CD4-positive, CD25-positive, alpha-beta regulatory T cell (primary cell): ENCODE measurements at regions not wholly inside any gene's neighbourhood (a gene's known extent, or its start where the extent isn't known, plus 50 kb on each side); places are given as distances from the start of the nearest gene placed in this dataset.
"Not testable (repeated sequence)": the region's sequence is repeated elsewhere in the genome, so short reads cannot be mapped to it uniquely, and the experiment has no call there.

Experiments
- ATAC-seq, 2 donors: fragments of 150-1000 bp; cut with Tn5 transposase; one replicate each; pipeline ENCODE4 v1.10.0; 2021; ENCODE audit warnings: low read depth in 2 of 2, moderate number of reproducible peaks in 2 of 2, moderate library complexity in 1 of 2
- DNase-seq, 3 donors: peaks; one replicate each; pipeline versions ENCODE4 v3.0.0 to v3.0.0-alpha.2; 2012 to 2022; ENCODE audit warnings: mixed read lengths in 1 of 3
- H3K27ac ChIP-seq: one replicate; pipeline ENCODE4 v1.7.0; 2013; ENCODE audit warnings: mild to moderate bottlenecking, low read length; ENCODE audit not compliant: insufficient read depth, poor library complexity, severe bottlenecking
- H3K27me3 ChIP-seq: one replicate; pipeline ENCODE4 v1.7.0; 2013; ENCODE audit warnings: low read length; ENCODE audit not compliant: control insufficient read depth, insufficient read depth
- H3K36me3 ChIP-seq: one replicate; pipeline ENCODE4 v1.7.0; 2013; ENCODE audit warnings: mild to moderate bottlenecking, low read length, moderate library complexity; ENCODE audit not compliant: control insufficient read depth, insufficient read depth
- H3K4me1 ChIP-seq: 2 replicates; pipeline ENCODE4 v1.7.0; 2013; ENCODE audit warnings: mild to moderate bottlenecking, low read length; ENCODE audit not compliant: insufficient read depth, control insufficient read depth, poor library complexity, severe bottlenecking
- H3K4me3 ChIP-seq: one replicate; pipeline ENCODE4 v1.7.0; 2013; ENCODE audit warnings: low read depth, mild to moderate bottlenecking, low read length, moderate library complexity
- H3K9me3 ChIP-seq, 2 experiments: 1 replicate in 1 of 2; 2 replicates in 1 of 2; pipeline ENCODE4 v1.7.0; 2013; ENCODE audit warnings: low read length in 2 of 2, mild to moderate bottlenecking in 1 of 2, moderate library complexity in 1 of 2; ENCODE audit not compliant: control insufficient read depth in 2 of 2
- H3K27ac Mint-ChIP-seq, 3 donors: one replicate each; pipeline ENCODE4 v1.8.0; 2020 to 2022; ENCODE audit warnings: mild to moderate bottlenecking in 3 of 3, mixed read lengths in 3 of 3, moderate library complexity in 2 of 3
- H3K27me3 Mint-ChIP-seq: one replicate; pipeline ENCODE4 v1.8.0; 2022; ENCODE audit warnings: mild to moderate bottlenecking, mixed read lengths
- H3K36me3 Mint-ChIP-seq: one replicate; pipeline ENCODE4 v1.8.0; 2020; ENCODE audit warnings: mixed read lengths
- H3K4me1 Mint-ChIP-seq, 4 donors: one replicate each; pipeline ENCODE4 v1.8.0; 2020 to 2022; ENCODE audit warnings: mixed read lengths in 4 of 4, mild to moderate bottlenecking in 1 of 4
- H3K4me3 Mint-ChIP-seq, 4 donors: one replicate each; pipeline ENCODE4 v1.8.0; 2020 to 2022; ENCODE audit warnings: mild to moderate bottlenecking in 4 of 4, mixed read lengths in 4 of 4, moderate library complexity in 3 of 4
- H3K9me3 Mint-ChIP-seq, 7 donors: one replicate each; pipeline ENCODE4 v1.8.0; 2020 to 2022; ENCODE audit warnings: mixed read lengths in 7 of 7, mild to moderate bottlenecking in 3 of 7, moderate library complexity in 2 of 7

- Histone ChIP-seq H3K4me1 (no peaks in the 10 kb centered on the region), H3K36me3 (no peaks in the 10 kb centered on the region), H3K27ac (no peak overlapping the region), H3K4me3 (no peak overlapping the region), H3K9me3 (peaks cover 0 to 5% of the 10 kb centered on the region in 2 experiments), H3K27me3 (no peaks in the 10 kb centered on the region)
- Mint-ChIP-seq H3K4me1 (no peaks in the 10 kb centered on the region), H3K36me3 (no peaks in the 10 kb centered on the region), H3K27me3 (no peaks in the 10 kb centered on the region), H3K9me3 (peaks cover 2 to 36% (median 11%) of the 10 kb centered on the region in 7 donors), H3K4me3 (no peak overlapping the region), H3K27ac (no peak overlapping the region)
- DNase-seq (no peak), ATAC-seq (no peak)
Observed at GRCh38 chr4:29734343-29735213, 985.6 kb upstream of the PCDH7 start.

GRCh38 chr4:29756966-29757365, 963.2 kb upstream of the PCDH7 start:
- H3K36me3 Mint-ChIP-seq = no peaks in the 10 kb centered on the region
- H3K9me3 Mint-ChIP-seq = peaks cover 0 to 20% (median 8%) of the 10 kb centered on the region in 7 donors
- Histone ChIP-seq H3K4me1 (no peaks in the 10 kb centered on the region), H3K4me3 (no peak overlapping the region), H3K27ac (no peak overlapping the region), H3K36me3 (no peaks in the 10 kb centered on the region), H3K9me3 (no peaks in the 10 kb centered on the region), H3K27me3 (no peaks in the 10 kb centered on the region)
- no peak overlapping the region for H3K27ac Mint-ChIP-seq
- H3K4me3 Mint-ChIP-seq = no peak overlapping the region
- ATAC-seq (no peak), DNase-seq (no peak)
- H3K27me3 Mint-ChIP-seq = no peaks in the 10 kb centered on the region
- no peaks in the 10 kb centered on the region for H3K4me1 Mint-ChIP-seq

DNA sequence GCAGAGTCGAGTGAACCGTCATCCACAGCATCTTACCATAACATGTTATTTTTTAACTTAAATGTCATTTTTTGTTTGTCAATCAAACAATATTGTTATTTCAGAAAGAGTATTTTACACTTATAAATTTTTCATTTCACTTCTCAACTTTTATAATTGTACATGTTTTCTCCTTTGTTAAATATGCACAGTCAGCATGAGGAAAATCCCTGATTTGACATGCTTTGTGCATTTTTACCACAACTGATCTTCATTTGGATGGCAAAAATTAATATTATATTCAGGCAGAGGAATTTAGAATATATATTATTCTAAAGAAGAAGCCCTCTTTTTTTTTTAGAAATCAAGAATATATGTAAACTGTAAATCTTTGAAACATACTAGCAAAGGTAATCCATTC, 958.0 kb upstream of the PCDH7 start:
- no peaks in the 10 kb centered on the region for H3K27me3 Mint-ChIP-seq
- Histone ChIP-seq H3K27me3 (no peaks in the 10 kb centered on the region), H3K4me1 (no peaks in the 10 kb centered on the region), H3K27ac (no peak overlapping the region), H3K4me3 (no peak overlapping the region), H3K36me3 (no peaks in the 10 kb centered on the region), H3K9me3 (no peaks in the 10 kb centered on the region)
- ATAC-seq = no peak
- no peaks in the 10 kb centered on the region for H3K4me1 Mint-ChIP-seq
- H3K27ac Mint-ChIP-seq = no peak overlapping the region
- H3K9me3 Mint-ChIP-seq = peaks cover 4 to 21% (median 7%) of the 10 kb centered on the region in 7 donors
- no peak overlapping the region for H3K4me3 Mint-ChIP-seq
- H3K36me3 Mint-ChIP-seq = no peaks in the 10 kb centered on the region
- DNase-seq = no peak

DNA sequence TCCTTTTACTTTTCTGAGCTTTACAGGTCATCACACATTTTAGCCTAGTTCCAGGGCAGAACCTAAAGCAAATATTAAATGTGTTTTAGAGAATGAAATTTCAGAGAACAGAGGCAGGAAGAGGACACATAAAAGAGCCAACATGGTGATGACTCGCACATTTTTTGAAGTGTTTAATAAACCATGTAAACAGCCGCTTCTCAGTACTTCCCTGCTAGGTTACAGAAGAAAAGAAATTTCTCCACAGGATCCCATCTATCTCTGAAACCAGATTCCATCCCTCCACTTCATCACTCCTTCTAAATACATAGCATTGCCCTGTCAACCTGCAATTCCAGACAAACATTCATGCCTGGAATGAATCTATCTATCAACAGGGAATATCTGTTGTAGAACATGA, 949.5 kb upstream of the PCDH7 start:
- no peak overlapping the region for H3K27ac Mint-ChIP-seq
- Histone ChIP-seq H3K36me3 (no peaks in the 10 kb centered on the region), H3K4me1 (no peaks in the 10 kb centered on the region), H3K27me3 (no peaks in the 10 kb centered on the region), H3K27ac (no peak overlapping the region), H3K4me3 (no peak overlapping the region), H3K9me3 (peaks cover 0 to 15% of the 10 kb centered on the region in 2 experiments)
- no peak overlapping the region for H3K4me3 Mint-ChIP-seq
- H3K27me3 Mint-ChIP-seq = no peaks in the 10 kb centered on the region
- ATAC-seq (no peak), DNase-seq (no peak)
- peaks cover 2 to 24% (median 12%) of the 10 kb centered on the region in 7 donors for H3K9me3 Mint-ChIP-seq
- no peaks in the 10 kb centered on the region for H3K36me3 Mint-ChIP-seq
- no peaks in the 10 kb centered on the region for H3K4me1 Mint-ChIP-seq

- peaks cover 4 to 19% of the 10 kb centered on the region in 2 experiments for H3K9me3 ChIP-seq
- not testable (repeated sequence) for H3K27ac ChIP-seq, H3K27me3 Mint-ChIP-seq, H3K27me3 ChIP-seq, H3K4me3 Mint-ChIP-seq, H3K36me3 ChIP-seq, DNase-seq, H3K27ac Mint-ChIP-seq, ATAC-seq, H3K36me3 Mint-ChIP-seq, H3K4me3 ChIP-seq, H3K4me1 ChIP-seq, H3K4me1 Mint-ChIP-seq
- peaks cover 0 to 35% (median 10%) of the 10 kb centered on the region in 7 donors for H3K9me3 Mint-ChIP-seq
Observed at GRCh38 chr4:29788123-29788522, 932.0 kb upstream of the PCDH7 start.

- no peaks in the 10 kb centered on the region for H3K4me1 Mint-ChIP-seq
- Histone ChIP-seq H3K27ac (no peak overlapping the region), H3K27me3 (no peaks in the 10 kb centered on the region), H3K4me1 (no peaks in the 10 kb centered on the region), H3K4me3 (no peak overlapping the region), H3K36me3 (no peaks in the 10 kb centered on the region), H3K9me3 (no peaks in the 10 kb centered on the region)
- H3K27ac Mint-ChIP-seq = no peak overlapping the region
- DNase-seq (no peak), ATAC-seq (no peak)
- no peaks in the 10 kb centered on the region for H3K36me3 Mint-ChIP-seq
- no peak overlapping the region for H3K4me3 Mint-ChIP-seq
- H3K27me3 Mint-ChIP-seq = no peaks in the 10 kb centered on the region
- H3K9me3 Mint-ChIP-seq = peaks cover under 1 to 28% (median 7%) of the 10 kb centered on the region in 7 donors
Observed at GRCh38 chr4:29805245-29805644, 914.9 kb upstream of the PCDH7 start.

DNA sequence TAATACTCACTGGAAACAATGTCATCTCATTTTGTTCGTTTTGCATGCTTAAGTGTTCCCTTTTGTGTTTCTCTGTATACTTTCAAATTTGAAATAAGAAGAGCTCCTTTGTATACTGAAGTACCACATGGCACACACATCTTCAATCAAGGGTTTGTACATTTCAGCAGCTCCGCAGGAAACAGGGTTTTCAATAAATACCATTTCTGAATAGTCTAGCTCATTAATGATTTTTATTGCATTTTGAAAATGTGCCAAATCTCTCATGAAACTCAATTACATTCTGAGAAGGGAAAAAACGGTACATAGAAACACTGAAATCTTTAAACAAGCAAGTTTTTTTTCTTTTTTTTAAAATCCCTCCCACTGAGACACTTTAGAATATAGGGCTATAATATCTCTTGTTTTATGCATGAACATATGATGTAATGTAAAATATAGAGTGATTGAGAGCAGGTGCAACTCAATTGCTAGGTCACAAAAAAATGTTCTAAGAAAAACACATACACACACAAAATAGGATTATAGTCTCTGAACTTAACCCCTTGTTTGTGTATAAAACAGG, 914.2 kb upstream of the PCDH7 start:
- Mint-ChIP-seq H3K36me3 (no peaks in the 10 kb centered on the region), H3K4me1 (no peaks in the 10 kb centered on the region), H3K9me3 (peaks cover 0 to 31% (median 10%) of the 10 kb centered on the region in 7 donors), H3K4me3 (no peak overlapping the region), H3K27me3 (no peaks in the 10 kb centered on the region), H3K27ac (no peak overlapping the region)
- no peaks in the 10 kb centered on the region for H3K9me3 ChIP-seq
- no peaks in the 10 kb centered on the region for H3K4me1 ChIP-seq
- DNase-seq = no peak
- H3K27me3 ChIP-seq = no peaks in the 10 kb centered on the region
- H3K4me3 ChIP-seq = no peak overlapping the region
- H3K27ac ChIP-seq = no peak overlapping the region
- H3K36me3 ChIP-seq = no peaks in the 10 kb centered on the region
- ATAC-seq = no peak

DNA sequence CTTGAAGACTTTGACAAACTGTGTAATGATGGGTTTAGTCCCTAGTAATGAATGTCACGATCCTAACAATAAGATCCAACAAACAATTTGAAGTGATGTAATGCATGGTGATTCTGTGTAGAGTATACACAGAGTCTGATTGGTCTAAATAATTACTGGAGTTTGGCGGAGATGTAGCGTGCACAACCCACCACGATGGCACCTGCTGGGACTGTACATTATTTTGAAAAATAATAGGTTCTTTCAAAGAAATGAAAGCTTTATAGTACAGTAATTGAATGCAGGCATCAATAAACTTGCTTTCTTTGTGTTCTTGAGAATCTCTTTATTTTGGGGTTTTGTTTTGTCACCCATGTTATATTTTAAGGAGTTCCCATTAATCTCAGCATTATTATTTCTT, 902.2 kb upstream of the PCDH7 start:
- Mint-ChIP-seq H3K4me1 (no peaks in the 10 kb centered on the region), H3K36me3 (no peaks in the 10 kb centered on the region), H3K27me3 (no peaks in the 10 kb centered on the region), H3K4me3 (no peak overlapping the region), H3K9me3 (peaks cover 1 to 39% (median 6%) of the 10 kb centered on the region in 7 donors), H3K27ac (no peak overlapping the region)
- Histone ChIP-seq H3K36me3 (no peaks in the 10 kb centered on the region), H3K4me3 (no peak overlapping the region), H3K4me1 (no peaks in the 10 kb centered on the region), H3K27me3 (no peaks in the 10 kb centered on the region), H3K9me3 (peaks cover 0 to 2% of the 10 kb centered on the region in 2 experiments), H3K27ac (no peak overlapping the region)
- ATAC-seq (no peak), DNase-seq (no peak)
